ENCODE measurements at regions not wholly inside any gene's neighbourhood (a gene's known extent, or its start where the extent isn't known, plus 50 kb on each side); places are given as distances from the start of the nearest gene placed in this dataset.

DNA sequence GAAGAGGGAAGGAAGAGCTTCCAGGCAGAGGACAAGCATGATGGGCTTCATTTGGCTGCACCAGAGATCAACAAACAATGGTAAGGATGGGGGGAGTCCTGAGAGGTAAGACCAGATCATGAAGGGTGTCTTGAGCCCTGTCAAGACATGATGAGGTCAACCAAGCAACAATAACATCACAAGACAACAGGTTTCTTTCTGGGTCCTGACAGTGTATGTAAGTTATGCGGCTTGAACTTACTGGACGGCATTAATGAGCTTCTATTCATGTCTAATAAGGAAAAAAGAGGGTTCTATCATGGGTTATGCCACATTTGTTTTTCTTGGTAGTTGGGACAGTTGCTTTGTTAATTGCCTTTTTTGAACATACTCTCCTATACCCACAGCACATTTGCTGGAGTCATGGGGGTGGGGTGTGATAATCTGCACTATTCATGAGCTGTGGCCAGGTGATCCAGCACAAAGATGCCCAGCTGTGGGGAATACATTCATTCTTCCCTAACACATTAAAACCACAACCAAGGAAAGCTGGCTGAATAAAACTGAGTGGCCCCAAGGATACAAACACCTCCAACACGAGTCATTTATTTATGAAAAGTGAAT is 168.8 kb upstream of the KLF14 start:
- no peaks in the 10 kb centered on the region for H3K9me3 ChIP-seq (ENCODE audit: control insufficient read depth, insufficient read depth, low read length)
- H3K27me3 ChIP-seq (ENCODE audit: control insufficient read depth, insufficient read depth, low read length): no peaks in the 10 kb centered on the region
- peaks cover 22% of the 10 kb centered on the region for H3K4me1 ChIP-seq (ENCODE audit: control insufficient read depth, insufficient read depth, low read length)
- H3K36me3 ChIP-seq (ENCODE audit: control insufficient read depth, insufficient read depth, low read length): no peaks in the 10 kb centered on the region
- no peak overlapping the region for H3K9ac ChIP-seq (ENCODE audit: low read depth, low read length)
- no peak overlapping the region for H3K4me3 ChIP-seq (ENCODE audit: low read depth, low read length)

DNA sequence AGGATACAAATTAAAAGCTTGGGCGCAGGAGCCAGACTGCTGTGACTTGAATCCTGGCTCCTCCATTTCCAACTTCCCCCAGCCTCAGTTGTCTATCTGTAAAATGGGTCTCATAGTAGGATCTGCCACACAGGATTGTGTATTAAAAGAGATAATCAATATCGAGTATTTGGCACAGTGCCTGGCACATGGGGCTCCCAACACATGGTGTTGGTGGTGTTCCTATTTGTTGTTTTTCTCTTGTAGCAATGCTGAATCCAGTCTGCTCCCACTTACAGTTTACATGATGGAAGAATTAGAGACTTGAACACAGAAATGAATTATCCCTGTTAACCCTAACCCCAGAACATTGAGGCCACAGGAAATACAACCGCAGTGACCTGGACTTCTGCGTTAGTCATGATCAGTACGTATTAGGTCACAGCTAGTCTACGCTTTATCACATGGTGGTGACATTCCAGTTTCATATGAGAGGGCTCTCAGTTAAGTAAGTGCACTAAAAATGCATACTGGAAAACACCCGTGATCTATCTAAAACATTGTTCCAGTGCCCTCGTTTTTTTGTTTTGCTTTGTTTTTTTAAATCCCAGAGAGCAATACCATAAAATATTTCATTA is 169.5 kb upstream of the KLF14 start:
- Histone ChIP-seq H3K27me3 (ENCODE audit: control insufficient read depth, insufficient read depth, low read length) (no peaks in the 10 kb centered on the region), H3K9ac (ENCODE audit: low read depth, low read length) (no peak overlapping the region), H3K9me3 (ENCODE audit: control insufficient read depth, insufficient read depth, low read length) (no peaks in the 10 kb centered on the region), H3K36me3 (ENCODE audit: control insufficient read depth, insufficient read depth, low read length) (no peaks in the 10 kb centered on the region), H3K4me3 (ENCODE audit: low read depth, low read length) (no peak overlapping the region), H3K4me1 (ENCODE audit: control insufficient read depth, insufficient read depth, low read length) (peaks cover 22% of the 10 kb centered on the region)

DNA sequence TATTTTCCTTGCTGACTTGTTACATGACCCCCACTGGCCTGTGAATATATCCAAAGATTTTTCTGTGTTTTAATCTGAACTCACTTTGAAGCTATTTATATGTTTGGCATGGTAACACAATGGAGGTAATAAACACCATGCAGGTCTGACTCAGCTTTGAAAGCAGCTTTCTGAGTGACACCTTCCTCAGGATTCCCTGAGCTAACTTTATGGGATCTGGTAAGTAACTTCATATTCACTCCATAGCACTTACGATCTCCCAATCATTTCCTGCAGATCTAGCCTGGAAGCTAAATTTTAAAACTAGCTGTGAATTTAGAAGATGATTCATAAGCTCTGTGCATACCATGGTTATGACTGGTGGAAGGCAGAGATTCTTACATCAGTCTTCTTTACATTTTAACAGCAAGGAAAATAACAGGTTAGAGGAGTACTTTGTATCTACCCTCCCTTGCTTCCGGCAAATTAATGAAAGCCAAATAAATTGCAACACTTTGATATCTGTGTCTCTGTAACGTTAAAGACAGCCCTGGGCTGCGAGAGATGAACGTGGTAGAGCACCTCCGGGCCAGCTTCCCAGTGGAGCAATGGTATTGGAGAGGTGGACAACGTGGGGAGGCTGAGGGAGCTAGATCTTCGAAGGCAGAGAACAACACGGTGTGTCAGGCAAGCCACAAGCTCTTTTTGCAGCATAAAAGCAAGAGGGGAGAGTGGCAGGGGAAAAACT is 170.2 kb upstream of the KLF14 start:
- Histone ChIP-seq H3K9ac (ENCODE audit: low read depth, low read length) (no peak overlapping the region), H3K27me3 (ENCODE audit: control insufficient read depth, insufficient read depth, low read length) (no peaks in the 10 kb centered on the region), H3K36me3 (ENCODE audit: control insufficient read depth, insufficient read depth, low read length) (no peaks in the 10 kb centered on the region), H3K4me1 (ENCODE audit: control insufficient read depth, insufficient read depth, low read length) (peaks cover 22% of the 10 kb centered on the region), H3K4me3 (ENCODE audit: low read depth, low read length) (no peak overlapping the region), H3K9me3 (ENCODE audit: control insufficient read depth, insufficient read depth, low read length) (no peaks in the 10 kb centered on the region)

DNA sequence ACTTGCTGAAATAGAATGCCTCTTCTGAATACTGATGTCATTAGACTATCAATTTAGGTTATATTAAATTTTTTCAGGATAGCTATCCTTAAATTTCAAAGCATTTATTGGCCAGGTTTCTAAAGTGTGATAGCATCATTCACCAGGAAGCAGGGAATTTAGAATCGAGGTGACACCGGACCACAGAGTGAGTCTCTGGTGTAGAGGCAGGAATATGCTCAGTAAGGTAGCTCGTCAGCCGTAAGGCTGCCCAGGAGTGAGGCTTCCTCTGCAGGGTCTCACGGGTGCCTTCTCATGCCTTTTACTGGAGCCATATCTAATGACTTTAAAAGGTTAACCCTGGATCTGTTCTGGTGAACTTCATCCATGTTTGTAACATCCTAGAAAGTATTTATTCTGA is 170.8 kb upstream of the KLF14 start:
- H3K4me3 ChIP-seq (ENCODE audit: low read depth, low read length): no peak overlapping the region
- H3K36me3 ChIP-seq (ENCODE audit: control insufficient read depth, insufficient read depth, low read length): no peaks in the 10 kb centered on the region
- H3K27me3 ChIP-seq (ENCODE audit: control insufficient read depth, insufficient read depth, low read length): no peaks in the 10 kb centered on the region
- peaks cover 22% of the 10 kb centered on the region for H3K4me1 ChIP-seq (ENCODE audit: control insufficient read depth, insufficient read depth, low read length)
- H3K9ac ChIP-seq (ENCODE audit: low read depth, low read length): no peak overlapping the region
- no peaks in the 10 kb centered on the region for H3K9me3 ChIP-seq (ENCODE audit: control insufficient read depth, insufficient read depth, low read length)

DNA sequence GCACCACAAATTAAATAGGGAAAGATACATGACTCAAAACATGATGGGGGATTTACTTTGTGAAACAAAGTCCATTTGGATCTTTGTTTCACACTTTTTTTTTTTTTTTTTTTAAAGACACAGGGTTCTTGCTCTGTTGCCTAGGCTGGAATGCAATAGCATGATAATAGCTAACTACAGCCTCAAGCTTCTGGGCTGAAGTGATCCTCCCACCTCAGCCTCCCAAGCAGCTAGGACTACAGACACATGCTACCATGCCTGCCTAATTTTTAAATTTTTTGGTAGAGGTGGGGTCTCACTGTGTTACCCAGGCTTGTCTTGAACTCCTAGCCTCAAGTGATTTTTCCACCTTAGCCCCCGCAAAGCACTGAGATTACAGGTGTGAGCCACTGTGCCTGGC is 172.6 kb upstream of the KLF14 start:
- no peak overlapping the region for H3K4me3 ChIP-seq (ENCODE audit: low read depth, low read length)
- no peak overlapping the region for H3K9ac ChIP-seq (ENCODE audit: low read depth, low read length)
- no peaks in the 10 kb centered on the region for H3K9me3 ChIP-seq (ENCODE audit: control insufficient read depth, insufficient read depth, low read length)
- H3K4me1 ChIP-seq (ENCODE audit: control insufficient read depth, insufficient read depth, low read length): peaks cover 22% of the 10 kb centered on the region
- no peaks in the 10 kb centered on the region for H3K27me3 ChIP-seq (ENCODE audit: control insufficient read depth, insufficient read depth, low read length)
- no peaks in the 10 kb centered on the region for H3K36me3 ChIP-seq (ENCODE audit: control insufficient read depth, insufficient read depth, low read length)

DNA sequence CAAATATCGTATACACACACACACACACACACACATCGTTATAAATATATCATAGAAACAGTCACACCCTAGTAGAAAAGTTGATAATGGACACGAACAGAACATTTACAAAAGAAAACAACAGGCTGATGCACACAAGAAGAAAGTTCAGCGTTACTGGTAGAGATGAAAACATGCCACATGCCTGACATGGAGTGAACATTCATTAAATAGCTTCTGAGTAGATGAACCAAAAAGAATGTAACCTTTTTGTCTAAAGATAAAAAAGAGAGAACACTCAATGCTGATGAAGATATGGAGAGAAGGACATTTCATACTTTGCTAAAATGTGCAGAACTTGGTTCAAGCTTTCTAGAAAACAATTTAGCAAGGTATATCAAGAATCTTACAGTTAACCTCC is 173.4 kb upstream of the KLF14 start:
- Histone ChIP-seq H3K9me3 (ENCODE audit: control insufficient read depth, insufficient read depth, low read length) (no peaks in the 10 kb centered on the region), H3K4me3 (ENCODE audit: low read depth, low read length) (no peak overlapping the region), H3K27me3 (ENCODE audit: control insufficient read depth, insufficient read depth, low read length) (no peaks in the 10 kb centered on the region), H3K9ac (ENCODE audit: low read depth, low read length) (no peak overlapping the region), H3K4me1 (ENCODE audit: control insufficient read depth, insufficient read depth, low read length) (peaks cover 28% of the 10 kb centered on the region), H3K36me3 (ENCODE audit: control insufficient read depth, insufficient read depth, low read length) (no peaks in the 10 kb centered on the region)

DNA sequence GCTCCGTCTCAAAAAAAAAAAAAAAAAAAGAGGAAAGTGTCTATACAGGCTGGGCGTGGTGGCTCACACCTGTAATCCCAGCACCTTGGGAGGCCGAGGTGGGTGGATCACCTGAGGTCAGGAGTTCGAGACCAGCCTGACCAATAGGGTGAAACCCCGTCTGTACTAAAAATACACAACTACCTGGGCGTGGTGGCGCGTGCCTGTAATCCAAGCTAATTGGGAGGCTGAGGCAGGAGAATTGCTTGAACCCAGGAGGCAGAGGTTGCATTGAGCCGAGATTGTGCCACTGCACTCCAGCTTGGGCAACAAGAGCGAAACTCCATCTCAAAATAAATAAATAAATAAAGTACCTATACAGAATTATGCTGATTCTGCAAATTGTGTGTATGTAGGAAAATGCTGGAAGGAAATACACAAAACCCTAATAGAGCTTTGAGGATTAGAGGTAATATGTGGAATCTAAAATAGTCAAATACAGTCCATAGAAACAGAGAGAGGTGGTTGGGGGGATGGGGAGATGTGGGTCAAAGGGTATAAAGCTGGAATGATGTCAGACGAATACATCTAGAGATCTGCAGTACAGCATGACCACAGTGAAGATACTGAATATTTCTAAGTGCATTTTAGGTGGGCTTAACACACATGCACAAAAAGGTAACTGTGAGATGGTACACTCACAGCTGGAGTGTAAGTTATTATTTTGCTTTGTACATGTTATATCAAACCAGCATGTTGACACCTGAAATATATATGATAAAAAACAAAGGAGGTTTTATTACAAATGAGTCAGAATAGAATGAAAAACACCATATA is 174.5 kb upstream of the KLF14 start:
- Histone ChIP-seq H3K27me3 (ENCODE audit: control insufficient read depth, insufficient read depth, low read length) (no peaks in the 10 kb centered on the region), H3K36me3 (ENCODE audit: control insufficient read depth, insufficient read depth, low read length) (no peaks in the 10 kb centered on the region), H3K4me1 (ENCODE audit: control insufficient read depth, insufficient read depth, low read length) (peaks cover 36% of the 10 kb centered on the region), H3K9me3 (ENCODE audit: control insufficient read depth, insufficient read depth, low read length) (no peaks in the 10 kb centered on the region), H3K9ac (ENCODE audit: low read depth, low read length) (no peak overlapping the region), H3K4me3 (ENCODE audit: low read depth, low read length) (no peak overlapping the region)

DNA sequence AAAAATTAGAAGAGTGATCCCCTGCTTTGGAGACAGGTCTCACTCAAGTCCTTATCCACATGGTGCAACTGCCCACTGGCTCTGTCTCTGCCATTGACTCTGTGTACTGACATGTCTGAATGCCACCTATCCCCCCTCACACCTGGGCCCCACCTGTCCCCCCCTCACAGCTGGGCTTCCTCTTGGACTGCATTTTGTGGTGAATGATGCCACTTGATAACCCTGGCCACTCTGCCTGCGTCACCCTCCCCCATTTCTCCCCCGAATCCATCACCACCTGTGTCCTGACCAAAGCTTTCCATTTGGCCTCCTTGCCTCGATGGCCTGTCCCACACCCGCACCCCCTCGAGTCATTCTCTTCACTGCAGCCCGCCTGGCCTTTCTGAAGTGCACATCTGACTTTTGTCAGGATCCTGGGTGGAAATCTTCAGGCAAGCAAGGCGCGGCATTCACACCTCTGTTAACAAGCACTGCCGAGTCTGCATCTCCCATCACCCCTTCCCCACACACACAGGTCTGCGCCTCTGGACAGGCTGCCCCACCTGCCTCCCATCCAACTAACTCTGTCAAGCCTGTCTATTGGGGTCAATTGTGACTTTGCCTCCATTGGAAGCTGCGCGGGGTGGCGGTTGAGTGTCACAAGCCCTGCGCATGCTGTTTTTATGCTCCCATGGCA is 175.3 kb upstream of the KLF14 start:
- Histone ChIP-seq H3K9me3 (ENCODE audit: control insufficient read depth, insufficient read depth, low read length) (no peaks in the 10 kb centered on the region), H3K27me3 (ENCODE audit: control insufficient read depth, insufficient read depth, low read length) (no peaks in the 10 kb centered on the region), H3K9ac (ENCODE audit: low read depth, low read length) (no peak overlapping the region), H3K36me3 (ENCODE audit: control insufficient read depth, insufficient read depth, low read length) (no peaks in the 10 kb centered on the region), H3K4me1 (ENCODE audit: control insufficient read depth, insufficient read depth, low read length) (peaks cover 38% of the 10 kb centered on the region), H3K4me3 (ENCODE audit: low read depth, low read length) (no peak overlapping the region)

DNA sequence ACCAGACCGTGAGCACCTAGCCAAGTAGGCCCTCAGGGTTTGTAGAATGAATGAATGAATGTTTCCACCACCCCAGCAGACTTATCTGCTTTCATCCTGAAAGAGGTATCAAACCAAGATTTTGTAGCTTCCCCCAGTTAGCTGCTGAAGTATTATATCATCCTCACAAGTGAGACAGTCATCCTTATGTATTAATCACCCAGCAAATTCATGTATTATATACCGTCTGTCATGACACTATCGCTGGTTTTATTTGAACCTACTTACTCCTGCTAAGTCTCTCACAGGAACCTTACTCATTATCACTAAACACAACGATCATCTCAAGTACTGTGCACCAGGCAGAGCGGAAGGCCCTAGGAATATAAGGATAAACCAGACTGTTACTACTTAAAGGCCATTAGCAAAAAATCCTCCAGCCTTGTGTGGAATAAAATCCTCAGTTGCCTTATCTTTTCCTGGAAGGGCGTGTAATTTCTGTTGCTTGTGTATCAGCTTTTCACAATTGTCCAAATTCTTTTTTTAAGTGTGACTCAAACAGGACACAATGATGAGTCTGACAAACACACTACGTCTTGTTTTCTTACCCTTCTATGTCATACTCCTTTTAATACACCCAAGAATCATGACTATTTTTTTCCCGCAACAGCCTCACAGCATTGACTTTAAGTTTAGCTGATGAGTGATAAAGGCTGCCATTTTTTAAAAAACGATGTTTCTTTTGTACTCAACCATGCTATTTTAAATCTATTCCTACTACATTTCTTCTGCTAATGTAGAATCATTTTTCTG is 176.1 kb upstream of the KLF14 start:
- no peaks in the 10 kb centered on the region for H3K27me3 ChIP-seq (ENCODE audit: control insufficient read depth, insufficient read depth, low read length)
- H3K4me3 ChIP-seq (ENCODE audit: low read depth, low read length): no peak overlapping the region
- H3K4me1 ChIP-seq (ENCODE audit: control insufficient read depth, insufficient read depth, low read length): peaks cover 38% of the 10 kb centered on the region
- H3K9ac ChIP-seq (ENCODE audit: low read depth, low read length): no peak overlapping the region
- H3K36me3 ChIP-seq (ENCODE audit: control insufficient read depth, insufficient read depth, low read length): no peaks in the 10 kb centered on the region
- H3K9me3 ChIP-seq (ENCODE audit: control insufficient read depth, insufficient read depth, low read length): no peaks in the 10 kb centered on the region

DNA sequence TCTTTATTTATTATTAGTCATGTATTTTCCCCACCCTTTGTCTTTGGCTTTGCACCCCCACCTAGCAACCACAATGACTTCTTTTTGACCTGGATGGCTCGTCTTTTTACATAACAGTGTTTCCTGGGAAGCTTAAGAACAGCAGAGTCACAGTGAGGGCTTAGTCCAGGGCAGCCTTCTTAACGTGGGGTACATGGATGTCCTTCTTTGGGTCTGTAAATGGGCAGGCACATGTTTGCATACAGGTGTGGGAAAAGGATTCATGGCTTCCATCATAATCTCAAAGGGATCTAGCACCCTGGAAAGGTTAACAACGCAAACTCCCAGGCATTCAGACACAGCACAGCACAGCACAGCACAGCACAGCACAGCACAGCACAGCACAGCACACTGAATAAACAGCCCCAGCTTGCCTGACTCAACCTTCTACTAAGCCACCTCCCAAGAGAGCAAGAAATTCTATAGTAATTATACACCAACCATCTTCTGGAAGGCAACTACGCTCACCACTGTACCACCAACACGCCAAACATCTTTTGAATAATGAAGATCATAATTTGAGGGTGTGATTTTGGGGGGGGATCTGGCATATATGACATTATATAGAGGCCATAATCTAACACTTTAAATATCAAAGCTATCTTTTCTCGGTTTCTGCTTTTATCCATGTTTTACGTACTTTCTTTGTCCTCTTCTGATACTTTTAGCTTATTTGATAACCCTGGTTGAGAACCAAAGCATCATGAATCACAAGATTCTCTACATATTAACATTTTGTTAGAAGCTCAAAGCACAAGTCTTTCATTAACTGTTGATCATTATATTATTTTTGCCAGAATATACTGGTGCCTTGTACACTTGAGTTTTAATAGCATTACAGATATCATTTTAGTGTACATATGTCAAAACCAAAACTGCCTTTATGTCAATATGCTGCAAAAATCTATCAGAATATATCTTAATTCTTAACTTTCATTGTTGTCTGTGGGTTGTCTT is 177.2 kb upstream of the KLF14 start:
- peaks cover 38% of the 10 kb centered on the region for H3K4me1 ChIP-seq (ENCODE audit: control insufficient read depth, insufficient read depth, low read length)
- peak overlapping the region; percentile 47 for H3K9ac ChIP-seq (ENCODE audit: low read depth, low read length)
- peak overlapping the region; percentile 45 for H3K4me3 ChIP-seq (ENCODE audit: low read depth, low read length)
- no peaks in the 10 kb centered on the region for H3K9me3 ChIP-seq (ENCODE audit: control insufficient read depth, insufficient read depth, low read length)
- H3K27me3 ChIP-seq (ENCODE audit: control insufficient read depth, insufficient read depth, low read length): no peaks in the 10 kb centered on the region
- H3K36me3 ChIP-seq (ENCODE audit: control insufficient read depth, insufficient read depth, low read length): no peaks in the 10 kb centered on the region

Data from iPS-15b (cell line).